ENCODE measurements at regions not wholly inside any gene's neighbourhood (a gene's known extent, or its start where the extent isn't known, plus 50 kb on each side); places are given as distances from the start of the nearest gene placed in this dataset.

DNA sequence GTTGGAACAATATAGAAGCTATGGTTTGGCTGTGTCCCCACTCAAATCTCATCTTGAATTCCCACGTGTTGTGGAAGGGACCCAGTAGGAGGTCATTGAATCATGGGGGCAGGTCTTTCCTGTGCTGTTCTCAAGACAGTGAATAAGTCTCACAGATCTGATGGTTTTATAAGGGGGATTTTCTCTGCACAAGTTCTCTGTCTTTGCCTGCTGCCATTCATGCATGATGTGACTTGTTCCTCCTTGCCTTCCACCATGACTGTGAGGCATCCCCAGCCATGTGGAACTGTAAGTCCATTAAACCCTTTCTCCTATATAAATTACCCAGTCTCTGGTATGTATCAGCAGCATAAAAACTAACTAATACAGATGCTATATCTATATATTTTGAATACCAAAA lies 135.2 kb upstream of the EDNRA start:
- no peaks in the 10 kb centered on the region for H3K4me1 Mint-ChIP-seq
- no peak for ATAC-seq
- H3K27ac Mint-ChIP-seq: no peak overlapping the region
- peaks cover 4% of the 10 kb centered on the region for H3K9me3 Mint-ChIP-seq
- no peak overlapping the region for H3K4me3 Mint-ChIP-seq
- no peaks in the 10 kb centered on the region for H3K27me3 Mint-ChIP-seq
- H3K36me3 Mint-ChIP-seq: no peaks in the 10 kb centered on the region

GRCh38 chr4:147347217-147347616 lies 133.7 kb upstream of the EDNRA start:
- no peak overlapping the region for H3K27ac Mint-ChIP-seq
- peaks cover 4% of the 10 kb centered on the region for H3K9me3 Mint-ChIP-seq
- ATAC-seq: no peak
- H3K4me3 Mint-ChIP-seq: no peak overlapping the region
- H3K4me1 Mint-ChIP-seq: no peaks in the 10 kb centered on the region
- H3K36me3 Mint-ChIP-seq: no peaks in the 10 kb centered on the region
- no peaks in the 10 kb centered on the region for H3K27me3 Mint-ChIP-seq

GRCh38 chr4:147349193-147349592 lies 131.7 kb upstream of the EDNRA start:
- H3K4me1 Mint-ChIP-seq: no peaks in the 10 kb centered on the region
- no peaks in the 10 kb centered on the region for H3K27me3 Mint-ChIP-seq
- H3K36me3 Mint-ChIP-seq: no peaks in the 10 kb centered on the region
- no peak overlapping the region for H3K27ac Mint-ChIP-seq
- ATAC-seq: no peak
- H3K4me3 Mint-ChIP-seq: no peak overlapping the region
- H3K9me3 Mint-ChIP-seq: peaks cover 4% of the 10 kb centered on the region

- H3K9me3 Mint-ChIP-seq: peaks cover 4% of the 10 kb centered on the region
- no peak overlapping the region for H3K4me3 Mint-ChIP-seq
- H3K27ac Mint-ChIP-seq: no peak overlapping the region
- no peak for ATAC-seq
- H3K36me3 Mint-ChIP-seq: no peaks in the 10 kb centered on the region
- H3K27me3 Mint-ChIP-seq: no peaks in the 10 kb centered on the region
- H3K4me1 Mint-ChIP-seq: no peaks in the 10 kb centered on the region
These were observed 129.7 kb upstream of the EDNRA start for GRCh38 chr4:147351083-147351787.

- no peak overlapping the region for H3K27ac Mint-ChIP-seq
- H3K4me1 Mint-ChIP-seq: no peaks in the 10 kb centered on the region
- no peaks in the 10 kb centered on the region for H3K36me3 Mint-ChIP-seq
- peaks cover 8% of the 10 kb centered on the region for H3K9me3 Mint-ChIP-seq
- H3K4me3 Mint-ChIP-seq: no peak overlapping the region
- no peak for ATAC-seq
- H3K27me3 Mint-ChIP-seq: no peaks in the 10 kb centered on the region
These were observed 126.7 kb upstream of the EDNRA start for GRCh38 chr4:147354237-147354636.

- Mint-ChIP-seq H3K4me3 (no peak overlapping the region), H3K27me3 (no peaks in the 10 kb centered on the region), H3K27ac (no peak overlapping the region), H3K9me3 (peaks cover 5% of the 10 kb centered on the region), H3K4me1 (no peaks in the 10 kb centered on the region), H3K36me3 (no peaks in the 10 kb centered on the region)
- no peak for ATAC-seq
These were observed 125.8 kb upstream of the EDNRA start for GRCh38 chr4:147355032-147355656.

GRCh38 chr4:147355847-147356246 lies 125.0 kb upstream of the EDNRA start:
- no peaks in the 10 kb centered on the region for H3K4me1 Mint-ChIP-seq
- no peak overlapping the region for H3K4me3 Mint-ChIP-seq
- H3K27me3 Mint-ChIP-seq: no peaks in the 10 kb centered on the region
- no peak overlapping the region for H3K27ac Mint-ChIP-seq
- no peaks in the 10 kb centered on the region for H3K36me3 Mint-ChIP-seq
- H3K9me3 Mint-ChIP-seq: peaks cover 3% of the 10 kb centered on the region
- ATAC-seq: no peak

- Mint-ChIP-seq H3K4me1 (no peaks in the 10 kb centered on the region), H3K36me3 (no peaks in the 10 kb centered on the region), H3K9me3 (peaks cover 7% of the 10 kb centered on the region), H3K27ac (no peak overlapping the region), H3K4me3 (no peak overlapping the region), H3K27me3 (no peaks in the 10 kb centered on the region)
- ATAC-seq: no peak
These were observed 120.6 kb upstream of the EDNRA start for GRCh38 chr4:147360301-147360700.

GRCh38 chr4:147361726-147362125 lies 119.2 kb upstream of the EDNRA start:
- no peak for ATAC-seq
- Mint-ChIP-seq H3K27me3 (no peaks in the 10 kb centered on the region), H3K36me3 (no peaks in the 10 kb centered on the region), H3K4me3 (no peak overlapping the region), H3K9me3 (peaks cover 7% of the 10 kb centered on the region), H3K4me1 (no peaks in the 10 kb centered on the region), H3K27ac (no peak overlapping the region)

DNA sequence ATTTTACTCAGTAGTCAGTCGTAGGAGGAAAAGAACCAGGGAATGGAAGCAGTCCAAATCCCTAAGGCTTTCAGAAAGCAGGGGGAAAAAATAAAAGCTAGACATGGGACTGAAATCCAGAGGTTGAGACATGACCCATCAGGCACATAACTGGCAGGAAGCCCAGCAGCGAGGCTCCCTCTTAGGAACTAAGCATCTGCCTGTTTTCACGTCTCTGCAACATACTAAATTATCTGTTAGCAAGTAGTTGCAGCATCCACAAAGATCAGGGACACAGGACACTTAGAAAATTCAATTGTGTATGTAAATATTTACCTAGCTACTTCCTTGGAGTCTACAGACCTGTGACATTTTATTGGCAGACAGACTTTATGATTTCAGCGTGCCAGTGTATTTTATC lies 118.0 kb upstream of the EDNRA start:
- ATAC-seq: no peak
- H3K4me1 Mint-ChIP-seq: no peaks in the 10 kb centered on the region
- H3K9me3 Mint-ChIP-seq: peaks cover 3% of the 10 kb centered on the region

GRCh38 chr4:147363514-147363913 lies 117.4 kb upstream of the EDNRA start:
- no peaks in the 10 kb centered on the region for H3K27me3 Mint-ChIP-seq
- no peak overlapping the region for H3K4me3 Mint-ChIP-seq

More for the DNA sequence above, 118.0 kb upstream of the EDNRA start:
- H3K27me3 Mint-ChIP-seq: no peaks in the 10 kb centered on the region
- no peaks in the 10 kb centered on the region for H3K36me3 Mint-ChIP-seq
- H3K27ac Mint-ChIP-seq: no peak overlapping the region
- no peak overlapping the region for H3K4me3 Mint-ChIP-seq

DNA sequence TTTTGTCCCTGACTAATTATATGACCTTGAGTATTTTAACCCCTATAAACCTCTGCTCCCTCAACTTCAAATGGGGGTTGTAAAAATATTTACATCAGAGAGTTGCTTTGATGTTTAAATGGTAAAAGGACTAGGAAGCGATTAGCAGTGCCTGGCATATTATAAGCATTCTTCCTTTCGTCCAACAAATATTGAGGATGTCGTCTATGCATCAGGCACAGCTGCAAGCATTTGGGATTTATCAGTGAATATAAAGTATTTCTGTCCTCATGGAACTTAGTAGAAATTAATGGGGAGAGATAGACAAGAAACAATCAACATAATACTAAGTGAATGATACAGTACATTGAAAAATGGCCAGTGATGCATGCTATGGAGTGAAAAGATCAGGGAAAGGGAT lies 115.5 kb upstream of the EDNRA start:
- H3K4me3 Mint-ChIP-seq: no peak overlapping the region
- ATAC-seq: no peak
- H3K27me3 Mint-ChIP-seq: no peaks in the 10 kb centered on the region
- no peaks in the 10 kb centered on the region for H3K4me1 Mint-ChIP-seq
- H3K36me3 Mint-ChIP-seq: no peaks in the 10 kb centered on the region
- no peak overlapping the region for H3K27ac Mint-ChIP-seq
- H3K9me3 Mint-ChIP-seq: peaks cover 3% of the 10 kb centered on the region

More at GRCh38 chr4:147363514-147363913, 117.4 kb upstream of the EDNRA start:
- no peak overlapping the region for H3K27ac Mint-ChIP-seq
- no peak for ATAC-seq
- no peaks in the 10 kb centered on the region for H3K4me1 Mint-ChIP-seq
- peaks cover 3% of the 10 kb centered on the region for H3K9me3 Mint-ChIP-seq
- no peaks in the 10 kb centered on the region for H3K36me3 Mint-ChIP-seq

- Mint-ChIP-seq H3K27me3 (no peaks in the 10 kb centered on the region), H3K27ac (no peak overlapping the region), H3K4me3 (no peak overlapping the region), H3K4me1 (no peaks in the 10 kb centered on the region), H3K36me3 (no peaks in the 10 kb centered on the region), H3K9me3 (peaks cover 3% of the 10 kb centered on the region)
- no peak for ATAC-seq
These were observed 114.7 kb upstream of the EDNRA start for GRCh38 chr4:147366164-147366563.

- H3K27me3 Mint-ChIP-seq: no peaks in the 10 kb centered on the region
These were observed 113.0 kb upstream of the EDNRA start for GRCh38 chr4:147367891-147368290.

DNA sequence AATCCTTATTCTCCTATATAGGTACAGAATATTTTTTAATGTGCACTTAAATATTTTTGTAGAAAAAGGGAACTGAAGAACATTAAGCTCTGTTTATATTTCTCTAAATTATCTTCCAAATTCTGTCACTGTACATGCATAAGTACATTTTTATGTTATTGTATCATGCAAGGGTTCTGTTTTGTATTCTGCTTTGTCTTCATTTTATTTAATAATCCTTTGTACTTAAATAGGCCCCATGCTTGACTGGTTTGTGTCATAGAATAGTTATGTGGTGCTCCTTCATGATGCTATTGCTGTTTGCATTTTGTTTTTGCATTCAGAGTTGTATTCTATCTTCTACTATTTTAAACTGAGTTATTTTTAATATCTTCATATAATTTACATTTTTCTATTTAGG lies 111.9 kb upstream of the EDNRA start:
- Mint-ChIP-seq H3K4me3 (no peak overlapping the region), H3K27me3 (no peaks in the 10 kb centered on the region), H3K9me3 (peaks cover 6% of the 10 kb centered on the region), H3K27ac (no peak overlapping the region), H3K4me1 (no peaks in the 10 kb centered on the region), H3K36me3 (no peaks in the 10 kb centered on the region)
- ATAC-seq: no peak

More at GRCh38 chr4:147367891-147368290, 113.0 kb upstream of the EDNRA start:
- Mint-ChIP-seq H3K9me3 (peaks cover 3% of the 10 kb centered on the region), H3K27ac (no peak overlapping the region), H3K4me1 (no peaks in the 10 kb centered on the region), H3K4me3 (no peak overlapping the region), H3K36me3 (no peaks in the 10 kb centered on the region)
- no peak for ATAC-seq

DNA sequence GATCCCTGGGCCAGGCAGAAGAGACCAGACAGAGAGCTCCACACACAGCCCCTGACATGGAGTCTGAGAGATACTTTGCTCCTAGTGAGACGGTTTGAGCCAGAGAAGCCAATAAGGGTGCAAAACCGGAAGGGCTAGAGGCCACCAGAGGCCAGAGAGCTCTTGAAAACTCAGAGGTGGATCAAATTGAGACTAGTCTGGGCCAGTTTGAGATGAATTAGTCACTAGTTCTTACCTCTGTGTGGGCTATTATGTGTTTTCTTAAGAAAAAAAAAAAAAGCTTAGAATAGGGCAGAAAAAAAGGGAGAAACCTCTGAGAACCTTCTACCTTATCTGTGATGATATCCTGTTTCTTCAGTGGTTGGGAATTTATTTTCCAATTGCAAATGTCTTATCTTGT lies 110.4 kb upstream of the EDNRA start:
- Mint-ChIP-seq H3K27ac (no peak overlapping the region), H3K4me3 (no peak overlapping the region), H3K27me3 (no peaks in the 10 kb centered on the region), H3K36me3 (no peaks in the 10 kb centered on the region), H3K9me3 (peaks cover 3% of the 10 kb centered on the region), H3K4me1 (no peaks in the 10 kb centered on the region)
- no peak for ATAC-seq
